GM13977 (cell line): ENCODE measurements at regions not wholly inside any gene's neighbourhood (a gene's known extent, or its start where the extent isn't known, plus 50 kb on each side); places are given as distances from the start of the nearest gene placed in this dataset.
"Not testable (repeated sequence)": the region's sequence is repeated elsewhere in the genome, so short reads cannot be mapped to it uniquely, and the experiment has no call there.

ENCODE experiments used
- DNase-seq: peaks from one replicate; pipeline ENCODE4 v3.0.0; 2012; ENCODE audit warnings: low spot score
- in situ Hi-C: fragments of 300-500 bp; cut with MboI; formaldehyde crosslinking; loops from one replicate; pipeline ENCODE4 v1.12.0; 2022; ENCODE audit warnings: low sequenced_read_pairs, low pct_unique_long_range_greater_than_20kb, mixed read lengths, inconsistent platforms; ENCODE audit not compliant: unreplicated experiment
- TF ChIP-seq, protein P1 (sequence below): IDR thresholded peaks from 2 replicates; pipeline ENCODE4 v1.5.1; 2012; ENCODE audit warnings: mild to moderate bottlenecking, control low read depth; ENCODE audit not compliant: insufficient read depth; ENCODE audit errors: extremely low read depth, missing control alignments

DNA sequence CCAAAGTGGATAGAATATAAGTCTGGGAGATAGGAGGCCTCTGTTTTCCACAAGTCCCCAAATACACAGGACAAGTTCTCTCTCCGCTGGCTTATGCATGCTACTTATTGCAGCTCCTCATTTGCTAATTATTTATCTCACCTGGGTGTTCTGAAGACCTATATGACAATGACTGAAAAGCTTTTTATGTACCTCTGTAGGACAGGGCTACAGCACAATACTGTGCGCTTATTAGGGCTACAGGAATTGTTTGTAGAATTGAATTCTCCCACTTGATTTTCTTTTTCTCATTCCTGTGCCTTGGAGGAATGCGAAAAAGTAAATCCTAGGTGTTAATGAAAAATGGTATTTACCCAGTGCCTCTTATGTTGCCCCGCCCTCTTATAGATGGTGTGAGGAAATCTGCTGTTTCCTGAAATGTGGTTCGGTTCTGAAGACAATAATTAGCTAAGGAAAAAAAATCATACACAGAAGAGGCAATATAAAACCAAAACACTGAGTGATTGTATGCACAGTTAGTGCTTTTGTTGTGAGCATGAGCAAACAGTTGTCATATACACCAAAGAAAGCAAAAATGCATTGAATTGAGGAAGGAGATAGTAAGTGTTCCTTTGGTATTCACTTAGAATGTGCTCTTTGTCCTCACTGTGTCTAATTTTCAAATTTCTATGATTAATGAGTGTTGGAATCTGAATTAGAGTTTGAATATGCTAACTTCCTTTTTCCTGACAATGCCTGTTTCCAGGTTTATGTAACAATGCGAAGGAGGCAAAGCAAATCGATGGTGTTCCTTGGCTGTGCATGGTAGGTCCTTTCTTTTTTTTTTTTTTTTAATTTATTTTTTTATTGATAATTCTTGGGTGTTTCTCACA lies 78.7 kb upstream of the PNPT1 start:
- TF ChIP-seq, protein P1, sequence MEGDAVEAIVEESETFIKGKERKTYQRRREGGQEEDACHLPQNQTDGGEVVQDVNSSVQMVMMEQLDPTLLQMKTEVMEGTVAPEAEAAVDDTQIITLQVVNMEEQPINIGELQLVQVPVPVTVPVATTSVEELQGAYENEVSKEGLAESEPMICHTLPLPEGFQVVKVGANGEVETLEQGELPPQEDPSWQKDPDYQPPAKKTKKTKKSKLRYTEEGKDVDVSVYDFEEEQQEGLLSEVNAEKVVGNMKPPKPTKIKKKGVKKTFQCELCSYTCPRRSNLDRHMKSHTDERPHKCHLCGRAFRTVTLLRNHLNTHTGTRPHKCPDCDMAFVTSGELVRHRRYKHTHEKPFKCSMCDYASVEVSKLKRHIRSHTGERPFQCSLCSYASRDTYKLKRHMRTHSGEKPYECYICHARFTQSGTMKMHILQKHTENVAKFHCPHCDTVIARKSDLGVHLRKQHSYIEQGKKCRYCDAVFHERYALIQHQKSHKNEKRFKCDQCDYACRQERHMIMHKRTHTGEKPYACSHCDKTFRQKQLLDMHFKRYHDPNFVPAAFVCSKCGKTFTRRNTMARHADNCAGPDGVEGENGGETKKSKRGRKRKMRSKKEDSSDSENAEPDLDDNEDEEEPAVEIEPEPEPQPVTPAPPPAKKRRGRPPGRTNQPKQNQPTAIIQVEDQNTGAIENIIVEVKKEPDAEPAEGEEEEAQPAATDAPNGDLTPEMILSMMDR, result no peak
- in situ Hi-C loops, result no loop called here
- no peak for DNase-seq

DNA sequence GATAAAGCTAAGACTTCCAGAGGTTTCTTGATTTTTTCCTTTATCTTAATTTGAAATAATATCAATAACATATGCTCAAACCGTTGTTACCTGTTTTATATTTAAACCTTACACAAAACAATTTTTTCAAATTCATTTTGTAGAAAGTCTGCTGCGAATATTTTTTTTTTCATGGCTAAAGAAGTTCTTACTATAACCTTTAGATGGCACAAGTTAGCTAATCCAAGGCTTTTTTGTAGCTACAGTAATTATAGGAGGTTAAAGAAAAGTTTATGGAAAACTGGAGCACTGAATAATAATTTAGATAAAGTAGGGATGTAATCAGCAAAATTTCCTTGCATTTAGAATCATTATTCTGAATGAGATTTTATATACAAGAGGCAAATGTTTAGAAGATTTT lies 78.0 kb upstream of the PNPT1 start:
- in situ Hi-C loops, result no loop called here
- DNase-seq, result peak; percentile 25

DNA sequence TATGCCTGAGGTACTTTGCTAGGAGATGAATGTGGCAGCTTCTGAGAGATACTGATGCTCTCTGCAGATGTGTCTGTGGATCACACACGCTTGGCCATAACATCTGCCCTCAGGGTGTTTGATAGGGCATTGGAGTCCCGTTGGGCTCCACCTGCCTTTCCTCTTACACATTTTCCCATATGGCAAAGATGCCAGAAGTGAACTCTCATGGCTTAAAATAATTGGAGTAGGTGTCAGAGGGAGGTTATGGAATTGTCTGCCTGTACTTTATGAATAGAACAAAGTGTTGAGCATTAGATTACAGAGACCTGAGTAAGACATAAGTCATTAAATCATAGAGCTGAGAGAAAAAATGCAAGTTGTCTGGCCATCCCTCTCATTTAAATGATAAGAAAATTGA lies 75.3 kb upstream of the PNPT1 start:
- TF ChIP-seq, protein P1, result no peak
- in situ Hi-C loops, result no loop called here
- no peak for DNase-seq

More for the DNA sequence above, 78.0 kb upstream of the PNPT1 start:
- TF ChIP-seq, protein P1, result peak; percentile 13

DNA sequence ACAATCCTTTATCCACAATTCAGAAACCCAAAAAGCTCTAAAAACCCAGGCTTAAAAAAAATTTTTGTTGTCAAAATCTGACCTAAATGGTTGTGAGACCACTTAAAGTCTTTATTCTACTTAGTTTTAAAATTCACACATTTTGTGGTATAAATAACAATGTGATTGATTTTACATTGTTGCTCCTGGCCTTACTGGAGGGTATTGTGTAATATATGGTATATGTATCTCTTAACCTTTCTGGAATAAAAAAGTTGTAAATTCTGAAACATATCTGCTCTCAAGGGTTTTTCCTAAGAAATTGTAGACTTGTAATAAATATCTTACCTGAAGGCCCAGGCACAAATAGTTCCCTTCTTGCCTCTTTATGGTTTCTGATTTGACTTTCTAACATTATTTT lies 73.3 kb upstream of the PNPT1 start:
- TF ChIP-seq, protein P1, result no peak
- no peak for DNase-seq
- in situ Hi-C loops, result no loop called here

DNA sequence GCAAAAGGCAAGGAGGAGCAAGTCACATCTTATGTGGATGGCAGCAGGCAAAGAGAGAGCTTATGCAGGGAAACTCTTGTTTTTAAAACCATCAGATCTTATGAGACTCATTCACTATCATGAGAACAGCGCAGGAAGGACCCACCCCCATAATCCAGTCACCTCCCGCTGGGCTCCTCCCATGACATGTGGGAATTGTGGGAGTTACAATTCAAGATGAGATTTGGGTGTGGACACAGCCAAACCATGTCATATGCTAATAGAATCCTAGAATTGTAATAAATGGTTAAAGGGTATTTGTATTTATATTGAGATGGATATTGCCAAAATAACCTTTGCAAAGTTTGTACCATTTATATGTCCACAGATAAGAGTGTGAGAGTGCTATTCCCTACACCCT lies 72.1 kb upstream of the PNPT1 start:
- in situ Hi-C loops, DNase-seq: not testable (repeated sequence)

DNA sequence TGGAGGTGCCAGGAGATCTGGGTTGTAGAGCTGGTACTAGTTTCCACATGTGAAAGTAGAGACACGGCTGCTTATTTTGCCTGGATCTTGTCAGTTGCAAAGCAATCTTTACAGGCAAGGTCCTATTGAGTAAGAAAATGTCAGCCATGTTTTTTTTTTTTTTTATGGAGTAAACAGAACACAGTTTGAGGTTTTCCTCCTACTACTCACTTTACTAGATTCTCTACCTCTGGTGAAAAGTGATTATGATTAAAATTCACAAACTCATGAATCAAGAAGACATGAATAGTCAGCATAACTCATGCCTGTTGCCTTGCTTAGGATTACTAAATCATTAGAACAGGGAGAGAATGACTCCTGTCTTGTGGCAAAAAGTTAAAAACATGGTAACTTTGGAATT lies 70.1 kb upstream of the PNPT1 start:
- TF ChIP-seq, protein P1, result no peak
- in situ Hi-C loops, result no loop called here
- no peak for DNase-seq

DNA sequence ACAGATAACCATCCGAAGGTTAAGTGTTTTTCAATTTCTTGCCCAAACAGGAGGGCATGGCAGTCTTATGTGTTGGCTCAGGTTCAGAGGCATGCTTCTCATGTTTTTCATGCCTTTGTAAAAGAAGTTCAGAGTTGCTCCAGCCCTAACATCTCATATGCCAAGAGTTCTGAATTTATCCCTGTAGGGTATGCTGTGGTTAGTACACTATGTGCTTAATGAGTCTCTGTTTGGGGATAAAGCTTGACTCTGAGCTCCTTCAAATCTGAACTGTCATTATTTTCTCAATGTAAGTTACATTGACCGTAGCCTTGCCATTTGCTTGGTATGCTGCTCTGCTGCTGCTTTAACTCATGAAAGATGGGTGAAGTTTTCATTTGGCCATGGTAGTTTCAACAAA lies 67.9 kb upstream of the PNPT1 start:
- in situ Hi-C loops, result no loop called here
- TF ChIP-seq, protein P1, result no peak
- no peak for DNase-seq
